ENCODE measurements at regions not wholly inside any gene's neighbourhood (a gene's known extent, or its start where the extent isn't known, plus 50 kb on each side); places are given as distances from the start of the nearest gene placed in this dataset.

DNA sequence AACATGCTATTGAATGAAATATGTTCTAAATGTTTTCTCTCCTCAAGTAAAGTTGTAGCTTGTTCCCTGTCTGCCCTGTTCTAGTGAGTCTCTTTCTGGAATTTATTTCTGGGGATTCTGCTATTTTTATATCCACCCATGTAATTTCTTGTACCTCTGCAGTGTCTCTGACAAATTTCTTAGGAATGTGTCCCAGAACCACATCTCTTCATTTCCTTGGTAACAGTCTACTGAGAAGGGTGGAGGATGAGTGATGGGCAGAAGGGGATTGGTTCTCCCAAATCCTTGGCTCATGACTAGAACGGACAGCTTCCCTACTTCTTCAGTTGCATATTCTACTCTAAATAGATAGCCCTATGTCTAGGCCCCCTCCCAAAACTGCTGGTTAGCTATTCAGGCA lies 490.6 kb upstream of the LINC00305 start:
- no peak for TF ChIP-seq ETV6 (CRISPR knock-in tag; IDR thresholded peaks at IDR 0.05)
- no peak for TF ChIP-seq CTCF (IDR thresholded peaks at IDR 0.05)
- TF ChIP-seq ATF1 (CRISPR knock-in tag; IDR thresholded peaks at IDR 0.05), result no peak
- TF ChIP-seq NR3C1 (CRISPR knock-in tag; conservative IDR thresholded peaks at IDR 0.05; ENCODE audit: low read depth), result no peak
- TF ChIP-seq, protein P1, sequence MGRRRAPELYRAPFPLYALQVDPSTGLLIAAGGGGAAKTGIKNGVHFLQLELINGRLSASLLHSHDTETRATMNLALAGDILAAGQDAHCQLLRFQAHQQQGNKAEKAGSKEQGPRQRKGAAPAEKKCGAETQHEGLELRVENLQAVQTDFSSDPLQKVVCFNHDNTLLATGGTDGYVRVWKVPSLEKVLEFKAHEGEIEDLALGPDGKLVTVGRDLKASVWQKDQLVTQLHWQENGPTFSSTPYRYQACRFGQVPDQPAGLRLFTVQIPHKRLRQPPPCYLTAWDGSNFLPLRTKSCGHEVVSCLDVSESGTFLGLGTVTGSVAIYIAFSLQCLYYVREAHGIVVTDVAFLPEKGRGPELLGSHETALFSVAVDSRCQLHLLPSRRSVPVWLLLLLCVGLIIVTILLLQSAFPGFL (CRISPR knock-in tag; IDR thresholded peaks at IDR 0.05; ENCODE audit: borderline replicate concordance), result no peak
- no peak for TF ChIP-seq NFE2L1 (CRISPR knock-in tag; IDR thresholded peaks at IDR 0.05)
- no peak for TF ChIP-seq ELF4 (CRISPR knock-in tag; IDR thresholded peaks at IDR 0.05; ENCODE audit: low read depth)
- no peak for TF ChIP-seq STAT6 (CRISPR knock-in tag; conservative IDR thresholded peaks at IDR 0.05; ENCODE audit: low read depth)
- no peak for TF ChIP-seq FOXJ3 (CRISPR knock-in tag; IDR thresholded peaks at IDR 0.05; ENCODE audit: borderline replicate concordance)
- TF ChIP-seq USF2 (CRISPR knock-in tag; IDR thresholded peaks at IDR 0.05), result no peak
